ENCODE measurements at regions not wholly inside any gene's neighbourhood (a gene's known extent, or its start where the extent isn't known, plus 50 kb on each side); places are given as distances from the start of the nearest gene placed in this dataset.

DNA sequence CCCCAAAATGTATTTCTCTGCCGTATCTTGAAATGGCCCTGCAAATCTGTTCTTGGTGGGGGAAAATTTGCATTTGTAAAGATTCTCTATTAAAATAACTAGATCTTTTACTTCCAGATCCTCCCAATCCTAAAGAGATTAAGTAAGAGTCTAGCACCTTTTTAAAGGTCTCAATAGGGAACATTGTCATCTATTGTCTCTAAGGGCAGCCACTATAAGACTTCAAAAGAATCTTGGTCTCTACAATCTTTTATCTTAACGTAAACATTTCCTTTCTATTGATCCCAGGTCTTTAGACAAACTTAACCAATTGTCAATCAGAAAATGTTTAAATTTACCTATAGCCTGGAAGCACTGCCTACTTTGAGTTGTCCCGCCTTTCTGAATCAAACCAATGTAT is 1313.3 kb downstream of the ROBO2 start:
- Histone ChIP-seq H3K79me2 (ENCODE audit: control insufficient read depth, insufficient read depth, low read length, poor library complexity) (no peaks in the 10 kb centered on the region), H3K9me3 (ENCODE audit: insufficient read depth, low read depth, low read length) (no peaks in the 10 kb centered on the region), H3K4ac (ENCODE audit: low read depth, low read length) (no peak overlapping the region), H2BK120ac (ENCODE audit: insufficient read depth, low read length, poor library complexity) (no peak overlapping the region), H3K79me1 (ENCODE audit: low read length) (no peaks in the 10 kb centered on the region), H2BK5ac (ENCODE audit: low read depth, low read length, poor library complexity) (no peak overlapping the region), H2AFZ (ENCODE audit: insufficient read depth, low read length, poor library complexity) (no peak overlapping the region), H2BK12ac (ENCODE audit: low read length) (no peak overlapping the region), H4K8ac (ENCODE audit: low read depth, low read length) (no peak overlapping the region), H3K27me3 (ENCODE audit: insufficient read depth, low read length) (no peaks in the 10 kb centered on the region), H3K4me3 (ENCODE audit: low read depth, low read length) (no peak overlapping the region), H3K4me1 (ENCODE audit: control insufficient read depth in 1 of 2, insufficient read depth in 2 of 2, low read length in 2 of 2) (no peaks in the 10 kb centered on the region), H3K23ac (ENCODE audit: low read length) (no peak overlapping the region), H3K14ac (ENCODE audit: low read length) (no peak overlapping the region), H3K18ac (ENCODE audit: low read length) (no peak overlapping the region), H3K27ac (ENCODE audit: low read depth, low read length) (no peak overlapping the region), H3K9ac (ENCODE audit: low read length) (no peak overlapping the region), H4K91ac (ENCODE audit: low read depth, low read length) (no peak overlapping the region), H2AK5ac (ENCODE audit: low read length) (no peak overlapping the region), H4K12ac (ENCODE audit: low read depth, low read length) (no peak overlapping the region), H3K4me2 (ENCODE audit: low read length) (no peak overlapping the region), H3K36me3 (ENCODE audit: control insufficient read depth in 1 of 2, insufficient read depth in 2 of 2, low read length in 2 of 2) (no peaks in the 10 kb centered on the region)
- WGBS (ENCODE audit: extremely low coverage, insufficient coverage, insufficient read length): no CpG with 5 or more reads among the region's 3 CpGs
- no peak for DNase-seq

- WGBS (ENCODE audit: extremely low coverage, insufficient coverage, insufficient read length): no CpG with 5 or more reads among the region's 4 CpGs
- Histone ChIP-seq H3K4me3 (ENCODE audit: low read depth, low read length) (no peak overlapping the region), H3K79me1 (ENCODE audit: low read length) (no peaks in the 10 kb centered on the region), H3K4ac (ENCODE audit: low read depth, low read length) (no peak overlapping the region), H2AFZ (ENCODE audit: insufficient read depth, low read length, poor library complexity) (no peak overlapping the region), H3K79me2 (ENCODE audit: control insufficient read depth, insufficient read depth, low read length, poor library complexity) (no peaks in the 10 kb centered on the region), H3K9me3 (ENCODE audit: insufficient read depth, low read depth, low read length) (no peaks in the 10 kb centered on the region), H4K8ac (ENCODE audit: low read depth, low read length) (no peak overlapping the region), H3K14ac (ENCODE audit: low read length) (no peak overlapping the region), H2BK5ac (ENCODE audit: low read depth, low read length, poor library complexity) (no peak overlapping the region), H2BK120ac (ENCODE audit: insufficient read depth, low read length, poor library complexity) (no peak overlapping the region), H3K4me1 (ENCODE audit: control insufficient read depth in 1 of 2, insufficient read depth in 2 of 2, low read length in 2 of 2) (no peaks in the 10 kb centered on the region), H3K23ac (ENCODE audit: low read length) (no peak overlapping the region), H3K9ac (ENCODE audit: low read length) (no peak overlapping the region), H4K91ac (ENCODE audit: low read depth, low read length) (no peak overlapping the region), H3K27me3 (ENCODE audit: insufficient read depth, low read length) (no peaks in the 10 kb centered on the region), H4K12ac (ENCODE audit: low read depth, low read length) (no peak overlapping the region), H3K36me3 (ENCODE audit: control insufficient read depth in 1 of 2, insufficient read depth in 2 of 2, low read length in 2 of 2) (no peaks in the 10 kb centered on the region), H2AK5ac (ENCODE audit: low read length) (no peak overlapping the region), H2BK12ac (ENCODE audit: low read length) (no peak overlapping the region), H3K27ac (ENCODE audit: low read depth, low read length) (no peak overlapping the region), H3K18ac (ENCODE audit: low read length) (no peak overlapping the region), H3K4me2 (ENCODE audit: low read length) (no peak overlapping the region)
- DNase-seq: no peak
These were observed 1321.0 kb downstream of the ROBO2 start for GRCh38 chr3:78360849-78361248.

DNA sequence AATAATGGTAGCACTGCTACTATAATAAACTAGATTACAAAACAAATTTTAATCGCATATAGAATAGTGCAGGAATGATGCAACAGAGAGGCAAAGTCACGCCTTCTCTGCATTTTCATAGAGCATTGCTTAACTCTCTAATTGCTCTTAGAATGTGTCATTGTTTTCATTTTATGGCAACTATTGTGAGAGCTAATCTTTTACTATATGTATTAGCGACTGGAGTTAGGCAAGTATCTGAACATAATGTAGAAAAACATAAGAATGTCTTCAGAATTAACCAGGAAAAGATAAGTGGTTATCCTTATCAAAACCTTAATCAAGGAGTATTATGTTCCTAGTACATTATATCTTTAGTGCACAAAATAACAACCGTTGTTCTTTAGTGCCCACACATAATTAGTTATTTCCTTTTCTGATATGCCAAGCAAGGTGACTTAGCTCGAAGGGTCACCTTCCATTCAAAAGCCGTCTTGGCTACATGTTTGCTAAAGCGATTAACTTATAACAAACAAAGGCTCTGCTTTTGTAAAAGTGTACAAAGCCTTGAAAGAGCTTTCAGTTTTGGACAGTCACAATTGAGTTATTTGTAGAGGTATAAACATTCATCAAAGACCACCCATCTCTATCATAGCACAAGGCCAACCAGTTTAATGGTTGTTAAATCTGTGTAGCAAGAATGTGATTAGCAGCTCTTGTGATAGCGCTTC is 1328.9 kb downstream of the ROBO2 start:
- no peak overlapping the region for H3K27ac ChIP-seq (ENCODE audit: low read depth, low read length)
- no CpG with 5 or more reads among the region's 8 CpGs for WGBS (ENCODE audit: extremely low coverage, insufficient coverage, insufficient read length)
- H2BK120ac ChIP-seq (ENCODE audit: insufficient read depth, low read length, poor library complexity): no peak overlapping the region
- no peak overlapping the region for H3K18ac ChIP-seq (ENCODE audit: low read length)
- H3K4ac ChIP-seq (ENCODE audit: low read depth, low read length): no peak overlapping the region
- no peak overlapping the region for H2AK5ac ChIP-seq (ENCODE audit: low read length)
- no peaks in the 10 kb centered on the region for H3K9me3 ChIP-seq (ENCODE audit: insufficient read depth, low read depth, low read length)
- no peak overlapping the region for H4K8ac ChIP-seq (ENCODE audit: low read depth, low read length)
- no peak overlapping the region for H3K4me3 ChIP-seq (ENCODE audit: low read depth, low read length)
- no peak overlapping the region for H4K12ac ChIP-seq (ENCODE audit: low read depth, low read length)
- no peaks in the 10 kb centered on the region for H3K27me3 ChIP-seq (ENCODE audit: insufficient read depth, low read length)
- no peaks in the 10 kb centered on the region for H3K79me1 ChIP-seq (ENCODE audit: low read length)
- no peak overlapping the region for H3K14ac ChIP-seq (ENCODE audit: low read length)
- H3K36me3 ChIP-seq (ENCODE audit: control insufficient read depth in 1 of 2, insufficient read depth in 2 of 2, low read length in 2 of 2): no peaks in the 10 kb centered on the region
- no peak overlapping the region for H2BK12ac ChIP-seq (ENCODE audit: low read length)
- no peaks in the 10 kb centered on the region for H3K79me2 ChIP-seq (ENCODE audit: control insufficient read depth, insufficient read depth, low read length, poor library complexity)
- no peak overlapping the region for H2BK5ac ChIP-seq (ENCODE audit: low read depth, low read length, poor library complexity)
- H3K4me2 ChIP-seq (ENCODE audit: low read length): no peak overlapping the region
- no peak for DNase-seq
- no peak overlapping the region for H2AFZ ChIP-seq (ENCODE audit: insufficient read depth, low read length, poor library complexity)
- H3K4me1 ChIP-seq (ENCODE audit: control insufficient read depth in 1 of 2, insufficient read depth in 2 of 2, low read length in 2 of 2): no peaks in the 10 kb centered on the region
- no peak overlapping the region for H3K9ac ChIP-seq (ENCODE audit: low read length)
- no peak overlapping the region for H3K23ac ChIP-seq (ENCODE audit: low read length)
- no peak overlapping the region for H4K91ac ChIP-seq (ENCODE audit: low read depth, low read length)

GRCh38 chr3:78390221-78390620 is 1350.3 kb downstream of the ROBO2 start:
- H3K9me3 ChIP-seq (ENCODE audit: insufficient read depth, low read depth, low read length): peaks cover 9% of the 10 kb centered on the region
- no peak overlapping the region for H4K12ac ChIP-seq (ENCODE audit: low read depth, low read length)
- no peaks in the 10 kb centered on the region for H3K4me1 ChIP-seq (ENCODE audit: control insufficient read depth in 1 of 2, insufficient read depth in 2 of 2, low read length in 2 of 2)
- no peak overlapping the region for H3K27ac ChIP-seq (ENCODE audit: low read depth, low read length)
- no peaks in the 10 kb centered on the region for H3K27me3 ChIP-seq (ENCODE audit: insufficient read depth, low read length)
- H3K4ac ChIP-seq (ENCODE audit: low read depth, low read length): no peak overlapping the region
- H2BK120ac ChIP-seq (ENCODE audit: insufficient read depth, low read length, poor library complexity): no peak overlapping the region
- no peaks in the 10 kb centered on the region for H3K79me1 ChIP-seq (ENCODE audit: low read length)
- no peak overlapping the region for H3K23ac ChIP-seq (ENCODE audit: low read length)
- no peak overlapping the region for H3K4me2 ChIP-seq (ENCODE audit: low read length)
- no peaks in the 10 kb centered on the region for H3K79me2 ChIP-seq (ENCODE audit: control insufficient read depth, insufficient read depth, low read length, poor library complexity)
- H3K4me3 ChIP-seq (ENCODE audit: low read depth, low read length): no peak overlapping the region
- WGBS (ENCODE audit: extremely low coverage, insufficient coverage, insufficient read length): no CpG with 5 or more reads among the region's 1 CpG
- no peak for DNase-seq
- H2BK5ac ChIP-seq (ENCODE audit: low read depth, low read length, poor library complexity): no peak overlapping the region
- H3K9ac ChIP-seq (ENCODE audit: low read length): no peak overlapping the region
- no peak overlapping the region for H3K18ac ChIP-seq (ENCODE audit: low read length)
- H2AFZ ChIP-seq (ENCODE audit: insufficient read depth, low read length, poor library complexity): no peak overlapping the region
- H4K91ac ChIP-seq (ENCODE audit: low read depth, low read length): no peak overlapping the region
- H3K36me3 ChIP-seq (ENCODE audit: control insufficient read depth in 1 of 2, insufficient read depth in 2 of 2, low read length in 2 of 2): peaks cover 2 to 4% of the 10 kb centered on the region in 2 experiments
- no peak overlapping the region for H2BK12ac ChIP-seq (ENCODE audit: low read length)
- H2AK5ac ChIP-seq (ENCODE audit: low read length): no peak overlapping the region
- H4K8ac ChIP-seq (ENCODE audit: low read depth, low read length): no peak overlapping the region
- H3K14ac ChIP-seq (ENCODE audit: low read length): no peak overlapping the region
